ENCODE measurements at regions not wholly inside any gene's neighbourhood (a gene's known extent, or its start where the extent isn't known, plus 50 kb on each side); places are given as distances from the start of the nearest gene placed in this dataset.
"Not testable (repeated sequence)": the region's sequence is repeated elsewhere in the genome, so short reads cannot be mapped to it uniquely, and the experiment has no call there.

DNA sequence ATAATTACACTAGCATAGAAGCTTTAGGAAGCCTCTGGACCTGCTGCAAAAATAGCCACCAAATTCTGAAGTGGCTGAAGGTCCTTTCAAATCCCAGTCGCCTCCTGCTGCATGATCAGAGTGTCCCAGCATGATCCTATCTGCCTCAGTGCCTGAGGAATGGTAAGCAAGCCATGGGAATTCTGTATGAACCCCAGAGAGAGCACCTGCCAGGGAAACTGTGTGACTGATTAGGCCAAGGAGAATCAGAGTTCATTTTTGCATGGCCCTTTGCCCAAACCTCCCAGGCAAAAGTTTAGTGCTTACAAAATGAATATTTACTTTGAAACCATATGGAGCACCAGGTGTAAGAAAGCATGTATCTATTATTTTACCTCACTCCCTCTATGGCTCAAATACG is 221.4 kb downstream of the ARL4C start:
- DNase-seq (ENCODE audit: low spot score), result no peak

DNA sequence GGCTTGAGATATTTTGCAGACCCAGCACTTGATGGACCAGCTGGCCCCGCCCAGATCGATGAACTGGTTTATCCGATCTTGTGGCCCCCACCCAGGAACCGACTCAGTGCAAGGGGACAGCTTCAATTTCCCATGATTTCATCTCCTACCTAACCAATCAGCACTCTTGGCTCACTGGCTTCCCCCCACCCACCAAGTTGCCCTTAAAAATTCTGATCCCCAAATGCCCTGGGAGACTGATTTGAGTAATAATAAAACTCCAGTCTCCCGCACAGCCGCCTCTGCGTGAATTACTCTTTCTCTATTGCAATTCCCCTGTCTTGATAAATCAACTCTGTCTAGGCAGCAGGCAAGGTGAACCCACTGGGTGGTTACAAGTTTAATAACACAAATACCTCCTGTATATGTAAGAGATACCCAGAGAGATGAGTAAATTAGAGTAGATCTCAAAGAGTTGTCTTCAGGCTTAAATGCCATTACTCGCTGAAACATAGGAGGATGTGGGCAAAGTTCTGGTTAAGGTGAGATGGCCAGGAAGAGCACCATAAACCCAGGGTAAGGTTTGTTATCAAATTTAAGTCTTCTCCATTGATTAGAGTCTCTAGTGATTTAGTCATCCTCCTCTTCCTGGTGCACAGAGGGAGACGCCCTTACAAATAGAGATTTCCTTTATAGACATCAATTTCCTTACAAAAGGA is 222.8 kb downstream of the ARL4C start:
- no peak for DNase-seq (ENCODE audit: low spot score)

GRCh38 chr2:234272069-234272850 is 221.8 kb downstream of the SPP2 start:
- DNase-seq (ENCODE audit: low spot score), result no peak

DNA sequence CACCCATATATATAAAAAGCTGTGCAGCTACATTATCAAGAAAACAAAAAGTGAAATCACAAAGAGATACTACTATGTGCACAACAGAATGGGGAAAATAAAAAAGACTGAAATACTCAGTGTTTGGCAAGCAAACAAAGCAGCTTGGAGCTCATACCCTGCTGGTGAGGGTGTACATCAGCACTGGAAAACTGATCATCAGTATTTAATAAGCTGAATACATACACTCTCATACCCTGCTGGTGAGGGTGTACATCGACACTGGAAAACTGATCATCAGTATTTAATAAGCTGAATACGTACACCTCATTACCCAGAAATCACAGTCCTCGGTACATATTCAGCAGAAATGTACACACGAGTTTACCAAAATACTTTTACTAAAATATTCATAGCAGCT is 220.8 kb downstream of the SPP2 start:
- no peak for DNase-seq (ENCODE audit: low spot score)

GRCh38 chr2:234269769-234270204 is 219.3 kb downstream of the SPP2 start:
- no peak for DNase-seq (ENCODE audit: low spot score)

- DNase-seq (ENCODE audit: low spot score), result no peak
These were observed 217.0 kb downstream of the SPP2 start for GRCh38 chr2:234267534-234267933.

GRCh38 chr2:234266952-234267351 is 216.4 kb downstream of the SPP2 start:
- DNase-seq (ENCODE audit: low spot score), result no peak

DNA sequence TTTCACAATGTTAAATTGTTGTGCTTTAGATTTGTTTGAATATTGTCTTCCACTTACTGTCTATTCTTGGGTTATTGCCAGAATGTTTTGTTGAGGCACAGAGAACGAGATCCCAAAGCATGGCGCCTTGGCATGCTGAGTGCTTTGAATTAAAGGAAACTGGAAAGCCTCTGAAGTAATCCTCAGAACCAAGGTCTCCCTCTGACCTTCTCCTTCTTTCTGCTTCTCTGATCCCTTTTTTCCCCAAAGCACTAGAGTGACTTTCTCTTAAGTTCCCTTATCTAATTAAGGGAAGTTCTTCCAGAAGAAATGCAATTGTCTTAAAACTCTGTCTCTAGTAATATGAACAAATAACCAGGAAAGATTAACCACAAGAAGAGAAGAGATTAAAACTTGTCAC is 214.7 kb downstream of the SPP2 start:
- DNase-seq (ENCODE audit: low spot score), result no peak

DNA sequence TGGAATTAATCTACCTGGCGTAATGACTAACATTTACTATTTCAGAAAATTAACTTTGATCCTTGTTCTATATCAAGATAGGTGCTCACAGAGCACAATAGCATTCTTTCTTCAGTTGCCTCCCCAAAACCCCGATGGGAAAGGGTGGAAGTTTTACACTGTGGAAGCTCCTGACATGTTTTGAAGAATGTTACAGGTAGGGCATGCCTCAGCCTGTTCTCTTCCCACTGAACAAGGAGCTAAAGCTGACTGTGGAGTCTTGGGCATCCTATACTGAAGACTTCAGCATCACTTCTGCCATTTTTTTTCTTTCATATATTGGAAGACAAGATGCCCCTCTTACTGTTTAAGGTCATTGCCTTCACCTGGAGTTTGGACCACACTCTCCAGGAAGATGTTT is 211.2 kb downstream of the SPP2 start:
- no peak for DNase-seq (ENCODE audit: low spot score)

DNA sequence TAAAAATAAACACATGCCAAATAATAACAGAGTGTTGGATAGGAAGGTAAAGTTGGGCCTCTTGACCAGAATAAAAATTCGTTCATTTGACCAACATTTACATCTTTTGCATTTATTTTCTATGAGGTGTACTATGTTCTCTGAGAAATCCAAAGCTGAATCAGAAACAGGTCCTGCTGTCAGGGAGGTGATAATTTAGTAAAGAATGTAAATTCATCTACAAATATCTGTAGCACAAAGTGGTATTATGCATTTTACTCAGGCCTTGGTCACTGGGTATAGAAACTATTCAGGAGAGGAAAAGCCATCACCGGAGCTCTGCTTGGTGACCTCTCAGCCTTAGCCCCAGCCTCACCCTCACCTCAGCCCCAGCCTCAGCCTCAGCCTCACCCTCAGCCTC is 208.9 kb downstream of the SPP2 start:
- DNase-seq (ENCODE audit: low spot score), result no peak

DNA sequence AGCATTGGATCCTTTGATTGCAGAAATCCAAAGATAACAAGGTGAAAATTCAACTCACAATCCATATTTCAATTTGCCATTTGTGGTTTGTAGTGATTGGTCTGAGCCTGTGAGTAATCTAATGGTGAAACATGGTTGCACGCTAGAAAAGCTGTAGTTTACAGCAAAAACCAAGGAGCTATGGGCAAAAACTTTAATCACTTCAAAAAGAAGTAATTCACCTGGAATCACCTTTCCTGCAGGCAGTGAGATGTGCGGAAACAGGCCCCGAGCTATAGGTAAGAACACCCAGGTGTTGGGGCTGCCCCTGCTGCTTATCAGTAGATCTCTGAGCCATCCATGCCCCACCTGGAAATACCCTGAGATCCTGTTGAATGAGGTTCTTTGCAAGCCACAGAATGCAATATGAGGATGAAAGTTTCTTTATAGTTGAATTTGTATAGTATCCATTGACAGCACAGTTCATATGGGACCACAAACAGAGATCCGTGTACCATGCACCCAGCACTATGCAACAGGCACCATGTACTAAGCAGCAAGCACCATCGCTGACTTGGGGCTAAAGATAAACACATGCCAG is 208.2 kb downstream of the SPP2 start:
- DNase-seq (ENCODE audit: low spot score), result no peak

GRCh38 chr2:234257859-234258561 is 207.5 kb downstream of the SPP2 start:
- peak; percentile 71 for DNase-seq (ENCODE audit: low spot score)

GRCh38 chr2:234256516-234256915 is 206.0 kb downstream of the SPP2 start:
- DNase-seq (ENCODE audit: low spot score), result no peak

DNA sequence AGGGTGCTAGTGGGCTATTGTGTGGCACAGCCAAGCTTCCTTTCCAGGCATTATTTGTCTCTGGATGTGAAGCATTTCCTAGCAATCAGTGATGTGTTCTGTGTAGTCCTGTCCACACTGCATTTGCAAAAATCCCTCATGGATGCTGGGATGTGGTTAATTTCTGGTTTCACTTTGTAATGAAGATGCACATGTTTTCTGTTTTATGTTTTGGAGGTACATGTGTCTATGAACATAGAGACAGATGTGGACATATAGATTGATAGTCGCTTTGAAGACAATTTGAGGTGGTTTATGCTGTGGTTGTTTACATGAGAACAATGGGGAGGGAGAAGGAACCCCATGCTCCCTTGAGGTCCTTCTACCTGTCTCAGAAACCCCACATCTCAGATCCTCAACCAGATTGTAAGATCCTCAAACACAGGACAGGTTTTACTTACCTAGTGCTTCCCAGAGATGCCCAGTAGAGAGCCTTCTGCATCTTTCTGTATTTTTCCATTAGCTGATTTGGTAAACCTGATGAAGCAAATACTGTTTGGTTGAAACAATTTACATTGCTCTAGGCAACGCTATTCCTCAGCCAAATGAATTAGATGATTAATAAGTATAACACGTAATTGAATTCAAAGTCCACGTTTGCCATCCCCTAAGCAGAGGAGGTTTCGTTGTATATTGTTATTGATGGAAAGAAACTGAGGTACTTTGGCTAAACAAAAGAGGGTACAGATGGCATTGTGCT is 204.4 kb downstream of the SPP2 start:
- DNase-seq (ENCODE audit: low spot score), result no peak

GRCh38 chr2:234252772-234253171 is 202.3 kb downstream of the SPP2 start:
- DNase-seq (ENCODE audit: low spot score), result no peak

DNA sequence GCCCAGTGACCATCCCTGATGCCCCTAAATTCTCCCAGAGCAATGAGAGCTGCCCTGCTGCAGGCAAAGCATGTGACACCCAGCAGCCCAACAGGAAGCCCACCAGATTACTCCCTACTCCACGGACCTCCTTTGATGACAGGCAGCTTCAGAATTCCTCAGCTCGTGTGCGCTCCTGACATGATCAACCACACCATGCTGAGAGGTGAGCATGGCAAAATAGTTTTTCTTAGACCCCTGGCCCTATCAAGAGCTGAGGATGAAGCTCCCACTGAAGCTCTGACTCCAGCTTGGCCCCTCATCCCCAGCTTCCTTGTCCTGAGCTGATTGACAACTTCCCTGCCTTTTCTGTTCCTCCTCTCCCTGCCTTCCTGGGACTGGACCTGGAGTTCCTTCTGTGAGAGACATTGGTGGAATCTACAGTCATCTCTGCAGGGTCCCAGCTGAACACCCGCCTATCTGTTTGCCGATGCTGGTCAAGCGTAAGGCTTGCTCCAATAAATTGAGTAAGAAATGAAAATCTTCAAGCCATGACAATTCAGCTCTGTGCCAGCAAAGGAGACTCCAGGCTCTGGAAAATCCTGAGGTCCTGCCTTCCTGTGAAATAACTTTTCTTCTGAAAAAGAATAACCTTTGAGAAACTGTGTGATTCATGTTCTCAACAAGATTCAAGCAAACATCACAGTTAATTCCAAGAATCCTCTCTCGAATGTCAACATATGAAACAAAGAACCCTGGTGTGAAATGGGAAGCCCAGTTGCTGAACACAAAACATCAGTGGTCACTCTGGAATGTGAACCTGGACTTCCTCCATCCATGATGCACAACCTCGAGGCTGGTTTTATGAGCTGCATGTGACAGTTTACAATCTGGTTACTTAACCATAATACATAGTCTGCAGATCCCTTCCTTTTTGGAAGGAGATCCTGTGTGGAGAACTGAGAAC is 201.1 kb downstream of the SPP2 start:
- DNase-seq (ENCODE audit: low spot score), result no peak

- DNase-seq (ENCODE audit: low spot score), result no peak
These were observed 200.4 kb downstream of the SPP2 start for GRCh38 chr2:234250926-234251325.

- no peak for DNase-seq (ENCODE audit: low spot score)
These were observed 199.4 kb downstream of the SPP2 start for GRCh38 chr2:234249873-234250272.

- DNase-seq (ENCODE audit: low spot score), result no peak
These were observed 198.7 kb downstream of the SPP2 start for GRCh38 chr2:234249034-234249735.

DNA sequence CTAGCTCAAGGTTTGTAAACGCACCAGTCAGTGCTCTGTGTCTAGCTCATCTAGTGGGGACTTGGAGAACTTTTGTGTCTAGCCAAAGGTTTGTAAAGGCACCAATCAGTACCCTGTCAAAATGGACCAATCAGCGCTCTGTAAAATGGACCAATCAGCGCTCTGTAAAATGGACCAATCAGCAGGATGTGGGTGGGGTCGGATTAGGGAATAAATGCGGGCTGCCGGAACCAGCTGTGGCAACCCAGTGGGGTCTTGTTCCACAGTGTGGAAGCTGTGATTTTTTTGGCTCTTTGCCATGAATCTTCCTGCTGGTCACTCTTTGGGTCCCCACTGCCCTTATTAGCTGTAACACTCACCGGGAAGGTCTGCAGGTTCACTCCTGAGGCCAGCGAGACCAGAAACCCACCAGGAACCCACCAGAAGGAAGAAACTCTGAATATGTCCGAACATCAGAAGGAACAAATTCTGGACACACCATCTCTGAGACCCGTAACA is 197.8 kb downstream of the SPP2 start:
- not testable (repeated sequence) for DNase-seq (ENCODE audit: low spot score)

Measured in ureter (tissue), 1 donor.